HG03159 (cell line): ENCODE measurements at regions not wholly inside any gene's neighbourhood (a gene's known extent, or its start where the extent isn't known, plus 50 kb on each side); places are given as distances from the start of the nearest gene placed in this dataset.

ENCODE experiments used
- ATAC-seq: cut with Tn5 transposase; IDR thresholded peaks from one replicate; pipeline ENCODE4 v1.9.1; 2021; ENCODE audit warnings: mild to moderate bottlenecking, moderate library complexity; ENCODE audit not compliant: unreplicated experiment

DNA sequence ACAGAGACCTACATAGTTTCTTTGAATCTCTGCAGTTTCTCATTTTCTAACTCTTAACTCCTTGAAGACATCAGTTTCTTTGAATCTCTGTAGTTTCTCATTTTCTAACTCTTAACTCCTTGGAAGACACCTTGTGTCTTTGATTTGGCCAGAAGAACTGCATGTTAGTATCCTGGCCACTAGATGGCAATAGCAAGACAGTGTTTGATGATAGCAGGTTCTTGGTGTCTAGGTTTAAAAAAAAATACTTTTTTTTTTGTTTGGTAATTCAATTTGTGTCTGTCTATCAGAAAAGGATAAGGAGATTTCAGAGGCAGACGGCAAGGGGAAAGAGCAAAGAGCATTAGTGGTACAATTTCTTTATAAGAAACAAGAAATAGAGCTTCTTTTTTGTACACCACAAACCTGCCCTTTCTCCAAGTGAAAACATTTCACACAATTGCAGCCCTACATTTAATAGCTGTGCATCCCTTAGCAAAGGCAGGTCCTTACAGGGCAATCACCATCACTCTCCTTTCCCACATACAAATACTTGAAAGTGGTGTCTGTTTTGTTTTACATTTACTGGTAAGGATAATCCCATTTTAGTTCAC lies 1324.9 kb upstream of the CDH8 start:
- peak; percentile 90 for ATAC-seq

DNA sequence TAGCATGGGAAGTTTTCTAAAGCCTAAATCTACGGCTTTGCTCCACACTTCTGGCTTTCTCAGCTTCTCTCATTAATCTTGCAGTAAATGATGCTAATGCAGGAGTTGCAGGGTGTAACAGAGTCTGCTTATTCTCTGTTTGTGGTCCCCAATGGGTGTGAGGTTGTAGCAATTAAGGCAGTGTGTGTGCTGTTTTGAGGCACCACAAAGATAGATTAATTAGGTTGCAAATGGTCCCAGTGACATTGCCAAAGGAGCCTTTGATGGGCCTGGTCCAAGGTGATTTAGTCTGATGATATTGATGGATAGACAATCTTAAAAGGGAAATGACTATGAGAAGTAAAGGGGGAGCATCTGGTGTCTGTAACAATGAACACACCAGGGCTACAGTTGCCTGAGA lies 1313.7 kb upstream of the CDH8 start:
- ATAC-seq = no peak

GRCh38 chr16:63346000-63346399 lies 1309.8 kb upstream of the CDH8 start:
- ATAC-seq = no peak

DNA sequence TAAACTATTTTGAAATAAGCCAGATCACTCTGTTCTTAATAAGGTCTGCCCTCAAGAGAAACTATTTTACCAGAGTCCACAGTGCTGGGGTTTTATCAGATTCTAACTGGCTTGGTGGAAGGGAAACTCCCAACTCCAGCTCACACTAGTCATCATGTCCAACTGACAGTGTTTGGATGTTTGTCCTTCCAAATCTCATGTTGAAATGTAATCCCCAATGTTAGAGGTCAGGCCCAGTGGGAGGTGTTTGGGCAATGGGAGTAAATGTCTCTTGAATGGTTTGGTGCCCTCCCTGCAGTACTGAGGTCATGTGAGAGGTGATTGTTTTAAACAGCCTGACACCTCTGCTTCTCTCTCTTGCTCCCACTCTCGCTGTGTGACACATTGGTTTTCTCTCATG lies 1301.0 kb upstream of the CDH8 start:
- ATAC-seq = no peak

DNA sequence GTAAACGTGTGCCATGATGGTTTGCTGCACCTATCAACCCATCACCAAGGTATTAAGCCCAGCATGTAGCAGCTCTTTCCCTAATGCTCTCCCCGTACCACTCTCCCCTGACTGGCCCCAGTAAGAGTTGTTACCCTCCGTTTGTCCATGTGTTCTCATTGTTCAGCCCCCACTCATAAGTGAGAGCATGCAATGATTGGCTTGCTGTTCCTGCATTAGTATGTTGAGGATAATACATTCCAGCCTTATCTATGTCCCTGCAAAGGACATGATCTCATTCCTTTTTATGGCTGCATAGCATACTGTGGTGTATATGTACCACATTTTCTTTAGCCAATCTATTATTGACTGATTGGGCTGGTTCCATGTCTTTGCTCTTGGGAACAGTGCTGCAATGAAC lies 1294.9 kb upstream of the CDH8 start:
- no peak for ATAC-seq

- ATAC-seq = no peak
Observed at GRCh38 chr16:63326736-63327339, 1290.6 kb upstream of the CDH8 start.

DNA sequence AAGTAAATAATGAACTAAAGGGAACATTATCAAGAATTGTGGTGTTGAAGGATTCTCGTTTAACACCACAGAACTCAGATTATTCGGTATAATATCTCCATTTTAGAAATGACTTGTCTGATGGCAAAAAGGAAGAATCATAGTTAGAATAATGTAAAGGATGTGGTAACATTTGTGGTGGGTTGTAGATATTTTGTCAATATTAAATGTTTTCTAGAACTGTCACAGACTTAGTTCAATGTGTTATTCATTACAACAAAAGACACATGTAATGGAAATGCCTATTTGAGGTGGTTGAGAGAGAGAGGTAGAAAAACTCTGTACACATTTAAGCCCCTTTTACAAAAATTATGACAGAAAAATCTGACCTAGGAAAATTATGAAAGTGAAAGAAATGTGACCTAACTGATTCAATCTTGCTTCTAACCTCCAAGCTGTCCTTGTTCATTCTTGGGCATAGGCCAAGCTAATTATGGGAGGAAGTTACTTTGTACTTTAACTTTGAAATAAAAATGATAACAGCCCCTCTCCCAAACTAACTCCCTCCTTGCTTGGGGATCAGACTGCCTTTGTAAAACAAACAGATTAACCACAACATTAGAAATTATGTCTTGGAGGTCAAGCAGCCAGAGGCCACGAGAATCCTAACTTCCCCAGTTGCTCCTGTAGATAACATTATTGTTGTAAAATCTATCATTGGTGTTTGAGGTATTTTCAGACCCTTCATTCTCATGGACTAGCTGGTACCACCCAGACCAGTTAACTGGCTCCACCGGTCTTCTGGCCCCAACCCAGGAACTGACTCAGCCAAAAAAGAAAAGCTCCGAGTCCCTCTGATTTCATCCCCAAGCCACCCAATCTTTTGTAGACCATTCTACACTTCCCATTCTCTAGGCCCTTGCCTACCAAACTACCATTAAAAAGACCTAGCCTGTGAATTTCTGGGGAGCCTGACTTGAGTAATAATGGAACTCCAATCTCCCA lies 1287.8 kb upstream of the CDH8 start:
- ATAC-seq = no peak

DNA sequence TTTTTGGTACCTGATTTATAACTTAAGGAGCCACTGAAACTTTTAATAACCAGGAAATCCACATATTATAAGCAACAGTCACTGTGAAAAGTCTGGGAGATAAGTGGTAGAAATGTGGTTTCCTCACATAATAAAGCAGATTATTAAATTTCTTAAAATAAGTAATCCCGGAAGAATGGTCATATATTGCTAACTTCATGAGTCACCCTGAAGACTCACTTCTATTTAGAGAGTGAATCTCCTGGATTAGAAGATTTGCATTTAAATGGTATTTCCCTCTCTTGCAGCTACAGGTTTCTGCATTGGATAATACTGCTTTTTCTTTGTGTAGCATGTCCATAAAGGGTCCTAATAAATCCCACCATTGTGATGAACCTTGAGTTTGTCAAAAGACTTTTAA lies 1286.8 kb upstream of the CDH8 start:
- ATAC-seq = no peak

GRCh38 chr16:63315229-63315628 lies 1279.0 kb upstream of the CDH8 start:
- no peak for ATAC-seq

GRCh38 chr16:63312346-63312745 lies 1276.1 kb upstream of the CDH8 start:
- ATAC-seq = no peak

DNA sequence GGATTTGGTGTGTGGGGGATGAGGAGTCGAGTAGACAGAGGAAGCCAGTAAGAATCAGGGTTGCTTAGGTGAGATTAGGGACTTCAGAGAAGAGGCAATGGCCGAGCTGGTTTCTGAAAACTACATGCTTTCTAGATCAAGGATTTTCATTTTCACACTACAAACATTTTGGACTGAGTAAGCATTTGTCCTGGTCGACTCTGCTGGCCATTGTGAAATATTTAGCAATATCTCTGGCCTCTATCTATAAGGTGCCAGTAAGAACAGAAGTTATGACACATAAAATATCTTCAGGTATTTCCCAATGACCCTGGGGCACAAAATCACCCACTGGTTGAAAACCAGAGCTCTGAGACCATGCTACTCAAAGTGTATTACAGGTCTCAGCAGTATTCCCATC lies 1275.1 kb upstream of the CDH8 start:
- no peak for ATAC-seq

- ATAC-seq = no peak
Observed at GRCh38 chr16:63302811-63303210, 1266.6 kb upstream of the CDH8 start.

DNA sequence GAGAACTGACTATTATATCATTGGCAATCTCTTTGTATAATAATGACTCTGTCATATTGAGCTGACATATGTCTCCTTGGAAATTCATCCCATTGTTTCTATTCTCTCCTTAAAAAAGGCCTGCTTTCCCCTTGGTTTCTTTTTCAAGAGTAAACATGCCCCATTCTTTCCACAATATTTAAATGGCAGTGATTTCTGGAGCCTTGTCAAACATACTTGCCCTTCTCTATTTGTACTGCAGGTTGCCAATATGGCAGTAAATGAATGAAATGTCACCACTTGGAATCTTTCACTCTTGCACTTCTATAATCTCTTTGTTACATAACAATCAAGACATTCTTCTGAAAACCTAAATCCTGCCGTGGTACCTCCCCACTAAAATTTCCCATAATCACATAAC lies 1265.1 kb upstream of the CDH8 start:
- no peak for ATAC-seq

DNA sequence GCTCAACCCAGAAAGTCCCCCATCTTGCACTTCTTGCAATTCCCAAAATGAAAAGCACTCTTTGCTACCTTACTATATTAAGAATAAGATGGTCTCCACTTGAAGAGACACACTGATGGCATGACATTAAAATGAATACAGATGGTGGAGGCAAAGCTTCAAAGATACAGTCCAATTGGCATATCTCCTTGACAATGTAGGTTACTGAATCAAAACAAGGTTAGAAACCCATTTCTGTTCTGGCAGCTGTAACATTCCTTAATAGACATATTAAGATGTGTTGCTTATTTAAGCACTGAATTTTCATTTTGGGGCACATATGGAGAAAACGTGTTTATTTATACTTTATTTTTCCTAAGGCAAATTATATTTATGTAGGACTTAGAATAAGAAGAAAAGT lies 1262.8 kb upstream of the CDH8 start:
- ATAC-seq = no peak

GRCh38 chr16:63292036-63292435 lies 1255.8 kb upstream of the CDH8 start:
- ATAC-seq = no peak

- ATAC-seq = no peak
Observed at GRCh38 chr16:63289834-63290460, 1253.7 kb upstream of the CDH8 start.

- no peak for ATAC-seq
Observed at GRCh38 chr16:63287401-63287800, 1251.2 kb upstream of the CDH8 start.

- no peak for ATAC-seq
Observed at GRCh38 chr16:63283721-63284120, 1247.5 kb upstream of the CDH8 start.

DNA sequence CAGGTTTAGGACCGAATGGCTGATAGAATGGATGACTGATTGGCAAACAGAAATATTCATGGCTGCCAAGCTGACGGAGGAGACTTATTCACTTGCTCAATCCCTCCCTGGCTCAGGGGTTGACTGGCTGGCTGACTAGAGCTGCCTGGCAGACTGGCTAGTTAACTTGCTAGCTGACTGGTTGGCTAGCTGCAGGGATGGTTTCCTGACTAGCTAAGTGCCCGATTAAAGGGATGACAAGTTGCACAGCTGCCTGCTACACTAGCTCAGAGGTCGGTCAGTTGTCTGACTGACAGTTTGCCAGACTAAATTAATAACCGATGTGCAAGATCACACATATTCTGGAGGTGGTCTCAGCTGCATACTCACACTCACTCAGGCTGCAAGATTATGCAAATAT lies 1208.4 kb upstream of the CDH8 start:
- no peak for ATAC-seq

DNA sequence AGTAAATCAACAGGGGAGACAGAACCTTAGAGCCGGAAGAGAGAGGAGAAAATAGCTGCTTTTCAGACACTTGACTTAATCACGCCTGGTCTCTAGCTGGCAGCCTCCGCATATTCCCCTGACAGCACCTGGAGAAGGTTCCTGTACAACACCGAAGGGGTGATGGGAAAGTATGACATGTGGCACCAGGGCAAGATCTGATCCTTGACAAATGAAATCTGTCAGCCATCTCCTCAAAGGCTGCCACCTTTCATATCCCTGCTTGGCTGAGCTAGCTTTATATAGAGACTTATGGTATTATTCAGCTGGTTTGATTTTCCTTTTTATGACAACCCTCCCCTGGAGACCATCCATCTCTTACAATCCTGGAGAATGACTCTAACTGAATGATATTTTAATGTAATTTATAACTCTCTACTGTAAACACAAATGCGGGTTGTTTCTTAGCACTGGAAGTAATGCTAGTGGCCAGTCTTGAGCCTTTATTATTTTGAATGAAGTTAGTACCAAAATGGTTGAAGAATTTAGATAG lies 1205.3 kb upstream of the CDH8 start:
- ATAC-seq = no peak

DNA sequence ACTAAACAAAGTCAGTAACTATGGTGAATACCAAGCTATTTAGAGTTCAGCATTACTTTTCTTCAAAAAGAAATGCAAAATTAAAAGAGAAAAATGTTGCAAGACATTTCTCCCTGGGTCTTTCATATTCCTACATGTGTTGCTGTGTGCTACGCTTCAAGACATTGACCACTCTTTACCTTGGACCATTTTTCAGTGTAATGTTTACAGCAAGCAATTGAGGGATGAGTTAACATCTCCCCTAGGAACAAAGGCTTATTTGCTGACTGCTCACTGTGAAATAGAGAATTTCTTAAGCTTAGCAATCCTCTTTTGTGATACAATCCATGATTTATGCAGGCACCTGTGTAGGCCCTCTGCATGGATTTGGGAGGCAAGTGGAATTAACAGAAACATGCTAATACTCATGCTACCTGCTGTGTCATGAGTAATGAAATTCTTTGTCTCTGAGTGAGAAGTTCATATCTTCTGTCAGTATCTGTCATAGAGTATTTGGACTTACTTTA lies 1202.9 kb upstream of the CDH8 start:
- ATAC-seq = no peak
